Body of pancreas (tissue), 4 donors: ENCODE measurements at regions not wholly inside any gene's neighbourhood (a gene's known extent, or its start where the extent isn't known, plus 50 kb on each side); places are given as distances from the start of the nearest gene placed in this dataset.

Experiments used
- ATAC-seq: fragments of 150-250 bp; one replicate; pipeline ENCODE4 v1.9.1; 2016
- DNase-seq, 4 donors: peaks; one replicate each; pipeline ENCODE4 v3.0.0-alpha.2; 2019
- H3K27ac ChIP-seq, 4 donors: fragments of 200-600 bp; sonication (generic); 1 replicate in 3 of 4; 2 replicates in 1 of 4; pipeline versions ENCODE4 v1.5.1 to v1.6.1; 2016 to 2019; ENCODE audit warnings: mild to moderate bottlenecking in 1 of 4, mixed read lengths in 1 of 4, moderate library complexity in 1 of 4
- H3K27me3 ChIP-seq, 2 donors: fragments of 200-600 bp; sonication (generic); one replicate each; pipeline ENCODE4 v1.6.0; 2016; ENCODE audit warnings: mild to moderate bottlenecking in 1 of 2
- H3K36me3 ChIP-seq, 2 donors: fragments of 200-600 bp; sonication (generic); replicated peaks in 1 of 2; 2 replicates each; pipeline ENCODE4 v1.5.1; 2016; ENCODE audit warnings: low read depth in 2 of 2; ENCODE audit not compliant: insufficient read depth in 1 of 2
- H3K4me1 ChIP-seq: fragments of 200-600 bp; sonication (generic); one replicate; pipeline ENCODE4 v1.6.0; 2016
- H3K4me3 ChIP-seq, 2 donors: fragments of 200-600 bp; sonication (generic); 1 replicate in 1 of 2; 2 replicates in 1 of 2; pipeline ENCODE4 v1.5.1; 2016 to 2019
- H3K9me3 ChIP-seq, 3 donors: fragments of 200-600 bp; sonication (generic); 1 replicate in 2 of 3; 2 replicates in 1 of 3; pipeline ENCODE4 v1.5.1; 2016
- CTCF ChIP-seq, 7 experiments: fragments of 450-650 bp in 4 of 7; fragments of 200-600 bp in 3 of 7; sonication (generic) in 3 of 7; IDR thresholded peaks; one replicate each; pipeline ENCODE4 v1.5.1; 2016 to 2019; ENCODE audit warnings: antibody characterized with exemption in 7 of 7
- POLR2A ChIP-seq, 3 donors: fragments of 450-650 bp; IDR thresholded peaks; one replicate each; pipeline ENCODE4 v1.6.1; 2016; ENCODE audit warnings: antibody characterized with exemption in 3 of 3, mild to moderate bottlenecking in 2 of 3
- WGBS, 2 donors: methylation state at CpG; one replicate each; pipeline ENCODE4 v1.1.5; 2017; 5-methylcytosine and 5-hydroxymethylcytosine counted together
- intact Hi-C: fragments of 100-400 bp; cut with DNase I; formaldehyde crosslinking; loops from one replicate; pipeline ENCODE4 v1.15.1; 2023

GRCh38 chr18:40453903-40454302 is 1501.1 kb upstream of the PIK3C3 start:
- H3K4me3 ChIP-seq: no peak overlapping the region
- intact Hi-C loops: no loop called here
- H3K36me3 ChIP-seq: no peaks in the 10 kb centered on the region
- no peaks in the 10 kb centered on the region for H3K4me1 ChIP-seq
- 74 to 77% methylated on average over 5 of the region's 5 CpGs for WGBS, 2 donors
- H3K27ac ChIP-seq: no peak overlapping the region
- H3K9me3 ChIP-seq: no peaks in the 10 kb centered on the region
- no peak for DNase-seq
- no peak for ATAC-seq
- TF ChIP-seq CTCF (IDR thresholded peaks at IDR 0.05) (no peak), POLR2A (IDR thresholded peaks at IDR 0.05) (no peak)
- H3K27me3 ChIP-seq: no peaks in the 10 kb centered on the region

DNA sequence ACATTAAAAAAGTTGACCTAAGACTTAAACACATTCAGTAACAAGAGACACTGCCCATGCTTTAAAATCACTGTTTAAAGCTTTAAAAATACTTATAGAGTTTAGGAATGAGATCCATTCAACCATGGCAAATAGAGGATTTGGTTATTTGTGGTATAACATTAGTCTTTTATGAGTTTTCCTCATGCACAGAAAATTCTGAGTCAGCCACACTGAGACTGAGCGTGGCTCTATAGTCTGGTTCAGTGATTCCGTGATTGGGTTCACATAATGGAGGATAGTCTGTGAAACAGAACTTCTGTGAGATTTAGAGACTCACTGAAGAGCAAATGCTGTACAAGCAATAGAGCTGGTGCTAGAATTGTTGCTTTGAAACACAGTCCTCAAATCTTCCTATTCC is 1502.4 kb upstream of the PIK3C3 start:
- no peak for DNase-seq
- 78 to 81% methylated on average over 2 of the region's 2 CpGs for WGBS, 2 donors
- TF ChIP-seq POLR2A (IDR thresholded peaks at IDR 0.05) (no peak), CTCF (IDR thresholded peaks at IDR 0.05) (no peak)
- Histone ChIP-seq H3K4me3 (no peak overlapping the region), H3K27me3 (no peaks in the 10 kb centered on the region), H3K4me1 (no peaks in the 10 kb centered on the region), H3K27ac (no peak overlapping the region), H3K36me3 (no peaks in the 10 kb centered on the region), H3K9me3 (no peaks in the 10 kb centered on the region)
- no peak for ATAC-seq
- intact Hi-C loops: no loop called here

- intact Hi-C loops: no loop called here
- H3K4me1 ChIP-seq: no peaks in the 10 kb centered on the region
- no peaks in the 10 kb centered on the region for H3K36me3 ChIP-seq
- no peak overlapping the region for H3K4me3 ChIP-seq
- TF ChIP-seq CTCF (IDR thresholded peaks at IDR 0.05): no peak
- no peak for TF ChIP-seq POLR2A (IDR thresholded peaks at IDR 0.05)
- DNase-seq: no peak
- H3K27ac ChIP-seq: no peak overlapping the region
- no peaks in the 10 kb centered on the region for H3K9me3 ChIP-seq
- H3K27me3 ChIP-seq: no peaks in the 10 kb centered on the region
- no peak for ATAC-seq
Measured at GRCh38 chr18:40450751-40451150, 1504.3 kb upstream of the PIK3C3 start.

- TF ChIP-seq CTCF (IDR thresholded peaks at IDR 0.05) (no peak), POLR2A (IDR thresholded peaks at IDR 0.05) (no peak)
- Histone ChIP-seq H3K9me3 (no peaks in the 10 kb centered on the region), H3K27me3 (no peaks in the 10 kb centered on the region), H3K4me1 (no peaks in the 10 kb centered on the region), H3K27ac (no peak overlapping the region), H3K36me3 (no peaks in the 10 kb centered on the region), H3K4me3 (no peak overlapping the region)
- 51 to 55% methylated on average over 1 of the region's 1 CpG for WGBS, 2 donors
- intact Hi-C loops: no loop called here
- no peak for DNase-seq
- ATAC-seq: no peak
Measured at GRCh38 chr18:40447820-40448219, 1507.2 kb upstream of the PIK3C3 start.

- no peaks in the 10 kb centered on the region for H3K36me3 ChIP-seq
- no peak for TF ChIP-seq CTCF (IDR thresholded peaks at IDR 0.05)
- no peak for TF ChIP-seq POLR2A (IDR thresholded peaks at IDR 0.05)
- no peak overlapping the region for H3K27ac ChIP-seq
- H3K9me3 ChIP-seq: no peaks in the 10 kb centered on the region
- no peaks in the 10 kb centered on the region for H3K4me1 ChIP-seq
- intact Hi-C loops: no loop called here
- no peak for DNase-seq
- WGBS, 2 donors: 72% methylated on average over 7 of the region's 7 CpGs
- H3K4me3 ChIP-seq: no peak overlapping the region
- no peak for ATAC-seq
- no peaks in the 10 kb centered on the region for H3K27me3 ChIP-seq
Measured at GRCh38 chr18:40440088-40440487, 1514.9 kb upstream of the PIK3C3 start.
